Mesothelial cell of epicardium (in vitro differentiated cells): ENCODE measurements at regions not wholly inside any gene's neighbourhood (a gene's known extent, or its start where the extent isn't known, plus 50 kb on each side); places are given as distances from the start of the nearest gene placed in this dataset.
"Not testable (repeated sequence)": the region's sequence is repeated elsewhere in the genome, so short reads cannot be mapped to it uniquely, and the experiment has no call there.

ENCODE experiments used
- DNase-seq, 2 experiments: peaks; one replicate each; pipeline ENCODE4 v3.0.0; 2021; ENCODE audit warnings: low spot score in 2 of 2; ENCODE audit not compliant: unreplicated experiment in 2 of 2
- H3K27ac Mint-ChIP-seq: 2 replicates; pipeline ENCODE4 v1.8.0; 2021; ENCODE audit warnings: mixed read lengths
- H3K27me3 Mint-ChIP-seq: 2 replicates; pipeline ENCODE4 v1.8.0; 2021; ENCODE audit warnings: low read depth, mixed read lengths
- H3K36me3 Mint-ChIP-seq: 2 replicates; pipeline ENCODE4 v1.8.0; 2021; ENCODE audit warnings: mixed read lengths
- H3K4me1 Mint-ChIP-seq: 2 replicates; pipeline ENCODE4 v1.8.0; 2021; ENCODE audit warnings: mixed read lengths
- H3K4me3 Mint-ChIP-seq: 2 replicates; pipeline ENCODE4 v1.8.0; 2021; ENCODE audit warnings: mild to moderate bottlenecking, moderate library complexity, mixed read lengths
- H3K9me3 Mint-ChIP-seq: 2 replicates; pipeline ENCODE4 v1.8.0; 2021; ENCODE audit warnings: mixed read lengths
- TF ChIP-seq, protein P1 (sequence below): fragments of 200-600 bp; sonication (generic); IDR thresholded peaks from one replicate; pipeline ENCODE4 v1.5.0; 2021; ENCODE audit warnings: antibody characterized with exemption; ENCODE audit not compliant: unreplicated experiment

DNA sequence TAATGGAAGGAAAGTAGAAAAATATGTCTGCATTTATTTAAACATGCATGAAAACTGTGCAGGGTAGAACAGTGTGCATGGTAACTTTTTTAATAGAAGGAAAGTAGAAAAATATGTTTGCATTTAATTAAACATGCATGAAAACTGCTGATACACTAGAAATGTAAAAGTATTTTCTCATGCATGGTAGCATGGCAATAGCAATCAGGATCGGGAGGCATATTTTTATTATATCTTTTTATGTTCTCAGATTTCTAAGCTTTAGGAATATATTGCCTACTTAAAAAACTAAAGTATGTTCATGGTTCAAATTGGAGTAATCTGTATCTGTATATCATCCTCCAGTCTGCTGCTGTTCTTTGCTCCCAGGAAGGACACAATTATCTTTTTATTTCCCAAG is 1468.9 kb upstream of the GBE1 start:
- Mint-ChIP-seq H3K9me3 (no peaks in the 10 kb centered on the region), H3K27ac (no peak overlapping the region), H3K4me1 (no peaks in the 10 kb centered on the region), H3K27me3 (no peaks in the 10 kb centered on the region), H3K4me3 (no peak overlapping the region), H3K36me3 (no peaks in the 10 kb centered on the region)
- no peak for DNase-seq
- TF ChIP-seq, protein P1, sequence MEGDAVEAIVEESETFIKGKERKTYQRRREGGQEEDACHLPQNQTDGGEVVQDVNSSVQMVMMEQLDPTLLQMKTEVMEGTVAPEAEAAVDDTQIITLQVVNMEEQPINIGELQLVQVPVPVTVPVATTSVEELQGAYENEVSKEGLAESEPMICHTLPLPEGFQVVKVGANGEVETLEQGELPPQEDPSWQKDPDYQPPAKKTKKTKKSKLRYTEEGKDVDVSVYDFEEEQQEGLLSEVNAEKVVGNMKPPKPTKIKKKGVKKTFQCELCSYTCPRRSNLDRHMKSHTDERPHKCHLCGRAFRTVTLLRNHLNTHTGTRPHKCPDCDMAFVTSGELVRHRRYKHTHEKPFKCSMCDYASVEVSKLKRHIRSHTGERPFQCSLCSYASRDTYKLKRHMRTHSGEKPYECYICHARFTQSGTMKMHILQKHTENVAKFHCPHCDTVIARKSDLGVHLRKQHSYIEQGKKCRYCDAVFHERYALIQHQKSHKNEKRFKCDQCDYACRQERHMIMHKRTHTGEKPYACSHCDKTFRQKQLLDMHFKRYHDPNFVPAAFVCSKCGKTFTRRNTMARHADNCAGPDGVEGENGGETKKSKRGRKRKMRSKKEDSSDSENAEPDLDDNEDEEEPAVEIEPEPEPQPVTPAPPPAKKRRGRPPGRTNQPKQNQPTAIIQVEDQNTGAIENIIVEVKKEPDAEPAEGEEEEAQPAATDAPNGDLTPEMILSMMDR: no peak

GRCh38 chr3:83226751-83227150 is 1465.3 kb upstream of the GBE1 start:
- H3K27ac Mint-ChIP-seq: no peak overlapping the region
- no peak for DNase-seq
- H3K4me3 Mint-ChIP-seq: no peak overlapping the region
- H3K9me3 Mint-ChIP-seq: no peaks in the 10 kb centered on the region
- no peaks in the 10 kb centered on the region for H3K36me3 Mint-ChIP-seq
- no peaks in the 10 kb centered on the region for H3K27me3 Mint-ChIP-seq
- TF ChIP-seq, protein P1: no peak
- no peaks in the 10 kb centered on the region for H3K4me1 Mint-ChIP-seq

GRCh38 chr3:83224101-83224868 is 1462.8 kb upstream of the GBE1 start:
- H3K36me3 Mint-ChIP-seq: no peaks in the 10 kb centered on the region
- no peak overlapping the region for H3K4me3 Mint-ChIP-seq
- TF ChIP-seq, protein P1: no peak
- H3K27ac Mint-ChIP-seq: no peak overlapping the region
- H3K4me1 Mint-ChIP-seq: no peaks in the 10 kb centered on the region
- DNase-seq: no peak
- no peaks in the 10 kb centered on the region for H3K27me3 Mint-ChIP-seq
- H3K9me3 Mint-ChIP-seq: no peaks in the 10 kb centered on the region

DNA sequence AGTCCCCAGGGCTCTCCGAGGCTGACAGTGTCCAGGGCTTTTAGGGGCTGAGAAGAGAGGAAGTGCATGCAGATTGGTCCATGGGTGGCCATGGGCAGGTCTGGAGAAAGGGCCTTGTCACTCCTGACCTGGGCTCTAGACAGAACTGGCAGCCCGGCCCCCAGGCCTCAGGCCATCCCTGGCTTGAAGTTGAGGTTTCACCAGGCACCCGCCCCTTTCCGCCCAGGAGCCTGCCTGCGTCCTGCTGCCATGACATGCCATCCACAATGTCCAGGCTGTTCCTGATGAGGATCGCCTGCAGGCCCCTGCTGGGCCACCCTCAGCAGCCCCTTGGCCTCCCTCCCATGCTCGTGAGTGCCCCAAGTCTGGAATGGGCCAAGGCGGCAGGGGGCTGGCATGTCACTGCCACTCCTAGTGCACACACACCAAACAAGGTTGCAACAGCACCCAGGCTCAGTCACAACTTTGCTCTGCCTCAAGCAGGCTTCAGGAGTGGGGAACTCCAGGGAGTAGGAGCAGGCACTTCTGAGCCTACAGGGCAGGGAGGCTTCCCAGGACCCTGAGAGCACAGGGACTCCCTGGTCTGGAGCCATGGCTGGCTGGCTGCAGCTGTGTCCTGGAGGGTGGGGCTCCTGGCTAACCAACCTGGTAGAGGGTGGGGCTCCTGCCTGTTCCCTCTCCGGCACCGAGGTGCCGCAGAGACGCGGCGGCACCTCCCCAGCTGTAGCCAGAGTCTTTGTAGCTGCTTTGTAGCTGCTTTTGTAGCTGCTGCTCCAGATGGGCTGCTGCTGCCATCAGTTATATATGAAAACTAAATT is 1457.1 kb upstream of the GBE1 start:
- TF ChIP-seq, protein P1: no peak
- H3K27ac Mint-ChIP-seq: no peak overlapping the region
- no peak for DNase-seq
- H3K9me3 Mint-ChIP-seq: no peaks in the 10 kb centered on the region
- H3K27me3 Mint-ChIP-seq: peaks cover 2% of the 10 kb centered on the region
- H3K36me3 Mint-ChIP-seq: no peaks in the 10 kb centered on the region
- no peaks in the 10 kb centered on the region for H3K4me1 Mint-ChIP-seq
- no peak overlapping the region for H3K4me3 Mint-ChIP-seq

- not testable (repeated sequence) for H3K9me3 Mint-ChIP-seq, H3K27ac Mint-ChIP-seq, H3K27me3 Mint-ChIP-seq, H3K4me1 Mint-ChIP-seq, H3K4me3 Mint-ChIP-seq, DNase-seq, H3K36me3 Mint-ChIP-seq
Observed at GRCh38 chr3:83217595-83218118, 1456.2 kb upstream of the GBE1 start.
